ENCODE measurements at regions not wholly inside any gene's neighbourhood (a gene's known extent, or its start where the extent isn't known, plus 50 kb on each side); places are given as distances from the start of the nearest gene placed in this dataset. TPM values are rescaled to one million over a fixed set of nuclear protein-coding genes. Genes with fewer than 3 reads are reported as not detected.

- Histone ChIP-seq H3K4me3 (no peak overlapping the region), H3K9me3 (no peaks in the 10 kb centered on the region), H3K4me1 (replicated peaks) (no peaks in the 10 kb centered on the region), H3K27ac (no peak overlapping the region), H3K36me3 (no peaks in the 10 kb centered on the region), H3K27me3 (replicated peaks; ENCODE audit: insufficient read depth) (peaks cover 2% of the 10 kb centered on the region)
- DNase-seq (ENCODE audit: low spot score), result no peak
- intact Hi-C loops (cut with DNase I), result no loop called here
- TF ChIP-seq POLR2A (IDR thresholded peaks at IDR 0.05) (no peak), POLR2AphosphoS5 (IDR thresholded peaks at IDR 0.05) (no peak), CTCF (IDR thresholded peaks at IDR 0.05) (no peak)
- 51% methylated on average over 4 of the region's 4 CpGs for WGBS
Measured at GRCh38 chr1:34697818-34698217, 57.0 kb upstream of the GJB5 start.

- H3K4me3 ChIP-seq, result no peak overlapping the region
- no peak for DNase-seq (ENCODE audit: low spot score)
- intact Hi-C loops (cut with DNase I), result no loop called here
- no peaks in the 10 kb centered on the region for H3K4me1 ChIP-seq (replicated peaks)
- H3K27ac ChIP-seq, result no peak overlapping the region
- peaks cover 5% of the 10 kb centered on the region for H3K27me3 ChIP-seq (replicated peaks; ENCODE audit: insufficient read depth)
- no peak for TF ChIP-seq CTCF (IDR thresholded peaks at IDR 0.05)
- TF ChIP-seq POLR2AphosphoS5 (IDR thresholded peaks at IDR 0.05), result no peak
- no peak for TF ChIP-seq POLR2A (IDR thresholded peaks at IDR 0.05)
- no peaks in the 10 kb centered on the region for H3K36me3 ChIP-seq
- 39% methylated on average over 5 of the region's 5 CpGs for WGBS
- no peaks in the 10 kb centered on the region for H3K9me3 ChIP-seq
Measured at GRCh38 chr1:34701326-34702060, 53.4 kb upstream of the GJB5 start.

MicroRNA genes in the stretch of these regions (microRNA counts, 767-probe panel; counts per million panel counts)
- microRNA hsa-miR-552, result 0 to 431 counts per million in 2 donors

Small RNA genes lying in the stretch of these regions (microRNA-seq; reads per million reads assigned to microRNA genes)
- gene MIR552, result not detected

Small RNA genes lying in the stretch of these regions (small RNA-seq; reads per million reads assigned to genes)
- gene MIR552, result 0 reads per million in 2 donors

Measured in prostate gland (tissue), 2 donors.